NCI-H1417 (cell line): ENCODE measurements at regions not wholly inside any gene's neighbourhood (a gene's known extent, or its start where the extent isn't known, plus 50 kb on each side); places are given as distances from the start of the nearest gene placed in this dataset.

Experiments used
- DNase-seq, 3 experiments: peaks; one replicate each; lab custom pipeline; 2025; lab: John Stamatoyannopoulos, UW

- DNase-seq, result no peak
These were observed 190.5 kb upstream of the GSC start for GRCh38 chr14:94960285-94961001.

DNA sequence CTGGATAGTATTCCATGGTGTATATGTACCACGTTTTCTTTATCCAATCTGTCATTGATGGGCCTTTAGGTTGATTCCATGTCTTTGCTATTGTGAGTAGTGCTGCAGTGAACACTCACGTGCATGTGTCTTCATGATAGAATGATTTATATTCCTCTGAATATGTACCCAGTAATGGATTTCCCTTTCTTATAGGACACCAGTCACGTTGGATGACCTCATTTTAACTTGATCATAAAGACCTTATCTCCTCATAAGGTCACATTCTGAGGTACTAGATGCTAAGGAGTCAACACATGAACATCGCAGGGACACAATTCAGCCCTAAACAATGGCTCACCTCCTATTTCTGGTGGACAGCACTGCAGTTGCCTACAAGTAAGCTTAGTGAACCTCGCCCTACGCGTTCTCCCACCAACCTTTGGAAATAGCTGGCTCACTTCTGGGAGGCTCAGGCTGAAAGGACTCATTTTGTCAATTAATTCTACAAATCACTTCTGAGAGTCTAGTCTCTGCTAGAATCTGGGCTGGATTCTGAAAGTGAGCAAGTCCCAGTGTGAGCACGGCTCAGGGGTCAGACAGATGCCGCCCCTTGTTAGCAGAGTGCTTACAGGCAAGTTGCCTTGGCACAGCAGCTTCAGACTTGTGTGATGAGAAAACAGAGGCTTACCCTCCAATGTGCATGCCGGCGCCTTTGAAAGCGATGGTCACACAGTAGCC, 183.8 kb upstream of the GSC start:
- no peak for DNase-seq

DNA sequence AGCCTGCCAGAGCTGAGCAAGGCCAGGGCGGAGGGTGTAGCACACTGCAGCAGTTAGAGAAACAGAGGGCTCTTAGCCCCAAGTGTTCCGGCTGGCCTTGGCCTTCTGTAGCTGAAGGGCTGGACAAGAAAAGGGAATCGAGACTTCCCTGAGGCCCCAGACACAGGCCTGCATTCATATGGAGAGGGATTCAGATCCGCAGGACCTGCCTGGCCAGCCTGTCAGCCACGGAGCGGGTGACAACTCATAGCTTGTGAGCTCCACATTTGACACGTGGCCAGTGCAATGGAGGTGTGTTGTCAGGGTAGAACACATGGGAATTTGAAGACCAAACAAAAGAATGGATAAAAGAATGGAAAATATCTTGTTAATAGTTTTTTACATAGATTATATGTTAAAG, 182.2 kb upstream of the GSC start:
- DNase-seq, result no peak

DNA sequence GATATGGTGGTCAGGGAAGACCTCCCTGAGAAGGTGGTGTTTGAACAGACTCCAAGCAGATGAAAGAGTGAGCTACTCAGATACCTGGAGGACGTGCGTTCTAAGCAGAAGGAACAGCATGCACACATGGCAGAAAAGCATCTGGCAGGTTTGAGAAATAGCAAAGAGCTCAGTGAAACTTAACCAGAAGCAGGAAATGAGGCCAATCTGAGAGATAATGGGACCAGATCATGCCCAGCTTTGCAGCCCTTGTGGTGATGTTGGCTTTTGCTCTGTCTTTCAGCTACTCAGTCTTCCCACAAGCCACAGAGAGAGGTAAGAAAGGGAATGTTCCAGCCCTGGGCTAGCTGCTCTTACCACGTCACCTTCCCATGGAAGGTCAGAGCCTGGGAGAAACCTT, 176.3 kb upstream of the GSC start:
- DNase-seq, result no peak

DNA sequence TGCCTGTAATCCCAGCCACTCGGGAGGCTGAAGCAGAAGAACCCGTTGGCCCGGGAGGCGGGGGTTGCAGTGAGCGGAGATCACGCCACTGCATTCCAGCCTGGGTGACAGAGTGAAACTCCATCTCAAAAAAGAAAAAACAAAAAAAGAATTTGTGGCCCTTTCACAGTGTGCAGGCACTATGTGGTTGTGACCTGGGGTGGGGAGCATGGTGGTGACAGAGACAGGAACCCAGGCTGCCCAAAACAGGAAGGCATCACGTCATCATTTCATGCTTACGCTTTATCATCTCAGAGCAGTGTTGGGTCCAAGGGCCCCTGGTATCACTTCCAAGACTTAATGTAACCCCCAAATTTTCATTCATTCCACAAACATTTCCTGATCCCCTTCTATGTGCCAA, 175.7 kb upstream of the GSC start:
- DNase-seq, result no peak

GRCh38 chr14:94944636-94945258, 174.8 kb upstream of the GSC start:
- no peak for DNase-seq

- no peak for DNase-seq
These were observed 172.7 kb upstream of the GSC start for GRCh38 chr14:94942601-94943000.

GRCh38 chr14:94941311-94941710, 171.4 kb upstream of the GSC start:
- no peak for DNase-seq

DNA sequence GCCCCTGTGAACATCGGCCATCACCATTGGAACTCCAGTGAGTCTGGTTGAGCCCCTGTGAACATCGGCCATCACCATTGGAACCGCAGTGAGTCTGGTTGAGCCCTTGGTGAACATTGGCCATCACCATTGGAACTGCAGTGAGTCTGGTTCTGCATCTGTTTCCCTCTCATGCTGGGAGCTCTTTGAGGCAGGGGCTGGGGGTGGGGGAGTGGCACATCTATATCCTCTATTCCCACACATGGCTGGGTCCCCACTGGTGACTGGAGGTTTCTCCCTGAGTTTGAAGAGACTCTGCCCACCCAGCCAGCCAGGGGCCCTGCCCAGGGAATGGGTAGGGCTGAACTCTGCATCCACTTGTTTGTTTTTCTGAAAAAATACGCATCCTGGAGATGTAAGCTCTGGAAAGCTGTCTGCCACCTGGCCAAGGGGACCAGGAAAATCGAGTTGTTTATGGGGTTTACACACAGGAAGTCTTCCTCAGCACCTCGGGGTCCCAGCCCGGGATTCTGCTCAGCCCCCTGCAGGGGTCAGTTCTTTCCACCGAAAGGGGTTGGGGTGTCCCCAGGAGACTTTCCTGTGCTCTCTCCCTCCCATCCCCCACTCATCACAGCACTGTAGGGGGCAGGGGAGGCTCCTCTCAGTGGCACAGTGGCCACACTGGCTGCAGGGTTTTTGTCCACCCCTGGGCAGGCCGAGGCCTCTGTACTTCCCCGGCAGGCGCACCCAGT, 170.5 kb upstream of the GSC start:
- DNase-seq, result no peak

DNA sequence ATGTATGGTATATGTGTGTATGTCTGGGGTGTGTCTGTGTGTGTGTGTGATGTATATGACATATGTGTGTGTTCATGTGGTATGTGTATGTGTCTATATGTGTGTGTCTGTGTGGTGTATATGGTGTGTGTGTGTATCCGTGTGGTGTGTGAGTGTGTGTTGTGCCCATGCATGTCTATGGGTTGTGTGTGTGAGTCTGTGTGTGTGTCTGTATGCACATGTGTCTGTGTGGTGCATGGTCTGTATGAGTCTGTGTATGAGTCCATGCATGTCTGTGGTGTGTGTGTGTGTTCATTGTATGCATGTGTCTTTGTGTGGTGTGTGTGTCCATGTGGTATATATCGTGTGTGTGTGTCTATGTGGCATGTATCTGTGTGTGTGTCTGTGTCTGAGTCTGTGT, 168.1 kb upstream of the GSC start:
- DNase-seq, result no peak

GRCh38 chr14:94936901-94937685, 167.2 kb upstream of the GSC start:
- DNase-seq, result no peak

DNA sequence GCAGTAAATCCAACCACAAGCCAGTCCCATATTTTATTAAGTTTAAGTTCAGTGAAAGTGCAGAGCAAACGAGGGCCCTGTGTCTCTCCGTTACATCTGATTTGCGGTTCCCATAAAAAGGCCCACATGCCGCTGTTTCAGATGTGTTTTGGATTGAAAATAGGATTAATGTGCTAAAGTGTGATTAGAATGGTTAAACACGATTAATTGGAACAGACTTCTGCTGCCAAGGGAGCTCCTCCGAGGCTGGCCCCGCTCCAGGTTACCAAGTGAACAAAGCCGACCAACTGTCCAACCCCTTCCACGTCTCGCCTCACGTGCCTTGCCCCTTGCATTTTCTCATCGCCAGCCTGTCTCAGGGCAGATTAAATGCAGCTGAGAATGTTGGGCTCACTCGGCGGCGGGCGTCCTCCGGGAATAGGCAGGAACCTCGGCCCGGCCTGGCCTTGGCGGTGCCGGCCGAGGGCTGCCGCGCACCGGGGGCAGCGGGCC, 166.5 kb upstream of the GSC start:
- DNase-seq, result peak in 2 of 3 experiments; percentile 76 to 88

DNA sequence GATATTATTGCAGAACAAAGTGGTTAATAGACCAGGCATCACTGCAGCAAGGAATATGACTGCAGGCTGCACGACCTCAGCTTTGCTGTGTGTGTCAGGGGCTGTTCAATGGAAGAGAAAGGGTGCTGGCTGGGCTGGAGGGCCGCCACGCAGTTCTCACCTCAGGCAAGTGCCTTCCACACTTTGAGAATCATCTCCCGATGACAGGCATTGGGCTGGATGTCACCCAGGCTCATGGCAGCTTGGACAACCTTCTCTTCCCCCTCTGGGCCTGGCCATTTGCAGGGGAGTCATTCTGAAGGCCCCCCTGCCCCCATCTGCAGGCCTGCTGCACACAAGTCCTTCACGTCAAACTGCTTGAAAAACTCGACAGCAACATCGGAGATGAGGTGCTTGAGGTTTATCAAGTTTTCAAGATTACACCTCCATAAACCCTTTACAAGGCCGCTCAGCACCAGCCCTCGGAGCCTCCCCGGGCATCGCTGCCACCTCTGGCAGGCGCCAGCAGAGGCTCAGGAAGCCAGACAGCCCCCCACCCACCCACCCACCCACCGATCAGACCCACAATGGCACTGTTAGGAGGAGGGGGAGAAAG, 165.9 kb upstream of the GSC start:
- no peak for DNase-seq

DNA sequence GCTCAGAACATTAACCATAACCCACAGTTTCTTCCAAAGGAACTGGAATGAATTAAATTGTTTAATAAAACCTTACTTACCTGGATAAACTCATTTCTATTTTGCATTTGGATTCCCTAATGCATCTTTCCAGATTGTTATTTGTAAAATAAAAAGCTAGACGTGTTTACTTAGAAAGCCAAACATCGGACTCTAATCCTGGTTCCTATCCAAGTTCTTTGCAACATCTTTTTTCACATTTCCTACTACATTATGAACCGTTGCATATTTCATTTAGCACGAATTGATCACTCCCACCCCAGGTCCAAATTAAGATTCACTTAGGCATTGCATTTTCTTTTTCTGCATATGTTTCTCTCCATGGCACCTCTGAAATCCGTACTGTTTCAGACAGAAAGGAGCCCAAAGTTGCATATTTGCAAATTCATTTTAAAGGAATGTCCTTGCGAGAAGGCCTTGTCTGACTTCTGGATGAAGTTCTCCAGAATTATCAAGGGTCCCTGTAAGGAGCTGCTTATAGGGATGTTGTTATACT, 164.4 kb upstream of the GSC start:
- no peak for DNase-seq

GRCh38 chr14:94933486-94933885, 163.6 kb upstream of the GSC start:
- DNase-seq, result no peak

DNA sequence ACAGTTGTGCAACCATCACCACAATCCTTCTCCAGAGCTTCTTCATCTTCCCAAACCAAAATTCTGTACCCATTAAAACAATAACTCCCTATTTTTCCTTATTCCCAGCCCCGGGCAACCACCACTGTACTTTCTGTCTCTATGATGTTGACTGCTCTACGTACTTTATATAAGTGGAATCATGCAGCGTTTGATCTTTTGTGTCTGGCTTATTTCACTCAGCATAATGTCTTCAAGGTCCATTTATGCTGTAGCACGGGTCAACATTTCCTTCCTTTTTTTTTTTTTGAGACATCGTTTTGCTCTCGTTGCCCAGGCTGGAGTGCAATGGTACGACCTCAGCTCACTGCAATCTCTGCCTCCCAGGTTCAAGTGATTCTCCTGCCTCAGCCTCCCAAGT, 162.7 kb upstream of the GSC start:
- peak in 1 of 3 experiments; percentile 10 for DNase-seq

GRCh38 chr14:94930690-94931089, 160.8 kb upstream of the GSC start:
- DNase-seq, result no peak

DNA sequence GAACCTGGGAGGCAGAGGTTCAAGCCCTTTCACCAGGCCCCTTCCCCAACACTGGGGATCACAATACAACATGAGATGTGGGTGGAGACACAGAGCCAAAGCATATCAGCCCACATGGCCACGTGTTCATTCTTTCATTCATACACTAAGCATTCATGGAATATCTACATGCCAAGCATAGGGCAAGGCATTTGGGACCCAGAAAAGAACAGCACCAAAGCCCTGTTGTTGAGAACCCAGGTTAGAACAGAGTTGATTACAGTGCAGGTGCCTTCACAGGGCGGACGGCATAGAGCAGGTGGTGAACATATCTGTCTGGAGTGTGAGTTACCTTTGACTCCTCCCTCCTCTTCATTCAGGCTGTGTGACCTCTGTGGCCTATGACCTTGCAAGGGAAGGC, 159.4 kb upstream of the GSC start:
- no peak for DNase-seq

- DNase-seq, result no peak
These were observed 156.3 kb upstream of the GSC start for GRCh38 chr14:94926176-94926575.

DNA sequence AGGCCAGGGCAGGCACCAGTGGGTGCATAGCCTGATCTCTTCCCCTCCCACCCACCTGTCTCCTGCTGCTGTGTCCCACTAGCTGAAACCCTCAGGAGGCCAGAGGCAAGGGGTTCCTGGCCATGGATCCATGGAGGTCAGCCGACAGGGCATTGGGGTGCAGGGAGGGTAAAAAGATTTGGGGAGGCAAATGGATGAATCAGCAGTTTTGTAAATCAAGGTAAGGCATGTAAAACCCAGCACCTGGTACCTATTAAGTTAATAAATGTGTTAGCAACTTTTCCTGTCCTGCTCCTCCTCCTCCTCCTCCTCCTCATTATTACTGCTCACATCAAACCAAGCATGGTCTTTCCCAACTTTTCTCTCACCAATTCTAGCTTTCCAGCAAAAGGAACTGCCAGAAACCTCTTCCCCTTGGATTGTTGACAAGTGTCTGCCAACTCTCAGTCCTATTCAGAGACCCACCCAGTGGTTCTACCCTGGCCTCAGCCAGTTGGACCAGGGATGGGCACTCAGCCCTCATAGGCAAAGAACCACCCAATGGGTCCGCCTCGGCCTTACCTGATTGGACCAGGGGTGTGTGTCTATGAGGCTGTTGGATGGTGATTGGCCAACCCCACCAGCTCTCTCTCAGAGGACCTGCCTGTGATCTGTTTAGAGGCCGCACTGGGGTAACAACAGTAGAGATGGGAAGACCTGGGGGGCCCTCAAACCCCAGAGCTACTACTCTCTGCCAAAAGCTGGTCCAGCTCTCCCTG, 155.7 kb upstream of the GSC start:
- DNase-seq, result no peak
